DND-41 (cell line): ENCODE measurements at regions not wholly inside any gene's neighbourhood (a gene's known extent, or its start where the extent isn't known, plus 50 kb on each side); places are given as distances from the start of the nearest gene placed in this dataset.

Source experiments
- CTCF ChIP-seq: IDR thresholded peaks from 2 replicates; pipeline ENCODE4 v1.5.1; 2012; ENCODE audit warnings: borderline replicate concordance, low read length, moderate library complexity, mild to moderate bottlenecking; ENCODE audit not compliant: poor library complexity, severe bottlenecking; ENCODE audit errors: extremely low read depth
- EZH2 ChIP-seq: IDR thresholded peaks from 3 replicates; pipeline ENCODE4 v1.6.1; 2012; ENCODE audit warnings: borderline replicate concordance, low read depth, mild to moderate bottlenecking, moderate library complexity, low read length, inconsistent platforms; ENCODE audit not compliant: severe bottlenecking

- TF ChIP-seq CTCF (no peak), EZH2 (no peak)
Observed at GRCh38 chr16:14344945-14345344, 273.8 kb downstream of the MRTFB start.
